Subcutaneous abdominal adipose tissue (tissue), 5 donors: ENCODE measurements at regions not wholly inside any gene's neighbourhood (a gene's known extent, or its start where the extent isn't known, plus 50 kb on each side); places are given as distances from the start of the nearest gene placed in this dataset.
"Not testable (repeated sequence)": the region's sequence is repeated elsewhere in the genome, so short reads cannot be mapped to it uniquely, and the experiment has no call there.

Source experiments
- H3K27ac ChIP-seq: one replicate; pipeline ENCODE4 v1.7.0; 2013; ENCODE audit warnings: low read depth, mild to moderate bottlenecking, inconsistent platforms, low read length, moderate library complexity
- H3K27me3 ChIP-seq, 5 donors: one replicate each; pipeline ENCODE4 v1.7.0; 2013; ENCODE audit warnings: low read length in 5 of 5, inconsistent platforms in 1 of 5; ENCODE audit not compliant: control insufficient read depth in 5 of 5, insufficient read depth in 4 of 5
- H3K36me3 ChIP-seq, 5 donors: one replicate each; pipeline ENCODE4 v1.7.0; 2013; ENCODE audit warnings: low read length in 5 of 5; ENCODE audit not compliant: control insufficient read depth in 5 of 5, insufficient read depth in 5 of 5
- H3K4me1 ChIP-seq, 5 donors: one replicate each; pipeline ENCODE4 v1.7.0; 2013; ENCODE audit warnings: low read length in 5 of 5, mild to moderate bottlenecking in 3 of 5, moderate library complexity in 1 of 5; ENCODE audit not compliant: control insufficient read depth in 5 of 5, insufficient read depth in 5 of 5
- H3K4me3 ChIP-seq, 5 donors: one replicate each; pipeline ENCODE4 v1.7.0; 2013; ENCODE audit warnings: low read length in 5 of 5, low read depth in 1 of 5
- H3K9ac ChIP-seq, 5 donors: one replicate each; pipeline ENCODE4 v1.7.0; 2013; ENCODE audit warnings: low read length in 5 of 5, mild to moderate bottlenecking in 4 of 5, moderate library complexity in 3 of 5
- H3K9me3 ChIP-seq, 5 donors: one replicate each; pipeline ENCODE4 v1.7.0; 2013; ENCODE audit warnings: low read length in 5 of 5; ENCODE audit not compliant: control insufficient read depth in 5 of 5
- donor health status: healthy.
- donor health status: healthy.
- donor health status: healthy.
- donor health status: healthy.
- donor health status: healthy.

DNA sequence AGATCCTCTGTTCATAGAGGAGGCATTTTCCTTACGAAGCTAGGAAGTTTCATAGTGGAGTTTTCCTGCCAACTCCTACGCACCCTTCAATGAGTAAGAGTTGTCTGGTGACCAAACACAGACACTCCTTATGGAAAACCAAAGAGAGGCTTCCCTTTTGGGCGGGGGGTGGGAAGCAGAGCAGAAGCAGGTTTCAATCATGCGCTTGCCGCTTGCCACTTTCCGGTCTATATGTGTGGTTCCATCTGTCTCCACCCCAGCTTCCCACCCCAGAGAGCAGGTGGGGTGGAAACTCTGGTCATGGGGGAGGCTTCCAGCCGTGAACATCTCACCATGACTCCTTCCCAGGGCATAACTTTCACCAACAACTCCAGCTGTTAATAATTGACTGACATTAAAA, 68.8 kb upstream of the GRB10 start:
- peaks cover 0 to 3% (median 0%) of the 10 kb centered on the region in 5 donors for H3K27me3 ChIP-seq
- no peaks in the 10 kb centered on the region for H3K4me1 ChIP-seq
- H3K9me3 ChIP-seq = no peaks in the 10 kb centered on the region
- H3K4me3 ChIP-seq = no peak overlapping the region
- no peak overlapping the region for H3K9ac ChIP-seq
- H3K36me3 ChIP-seq = no peaks in the 10 kb centered on the region
- H3K27ac ChIP-seq = no peak overlapping the region

DNA sequence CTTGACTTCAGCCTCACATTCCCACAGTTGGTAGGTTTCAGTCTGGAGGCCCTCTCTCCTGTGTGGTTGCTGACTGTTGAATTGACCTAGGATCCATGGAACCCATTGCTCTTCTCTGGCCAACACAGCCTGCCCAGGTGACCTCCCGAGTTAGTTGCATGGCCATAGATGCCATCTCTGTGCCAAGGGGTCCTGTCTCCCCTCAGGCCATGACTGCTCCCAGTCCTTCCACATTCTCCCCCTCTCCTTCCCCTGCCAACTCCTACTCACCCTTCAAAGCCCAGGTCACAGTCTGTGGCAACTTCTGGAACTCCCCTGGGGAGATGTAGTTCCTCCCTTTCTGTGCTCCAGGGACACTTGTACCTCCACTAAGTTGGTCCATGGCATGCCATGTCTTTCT, 67.3 kb upstream of the GRB10 start:
- H3K9ac ChIP-seq = no peak overlapping the region
- H3K36me3 ChIP-seq = no peaks in the 10 kb centered on the region
- peaks cover 0 to 3% (median 0%) of the 10 kb centered on the region in 5 donors for H3K27me3 ChIP-seq
- no peaks in the 10 kb centered on the region for H3K9me3 ChIP-seq
- no peaks in the 10 kb centered on the region for H3K4me1 ChIP-seq
- H3K4me3 ChIP-seq = no peak overlapping the region
- no peak overlapping the region for H3K27ac ChIP-seq

DNA sequence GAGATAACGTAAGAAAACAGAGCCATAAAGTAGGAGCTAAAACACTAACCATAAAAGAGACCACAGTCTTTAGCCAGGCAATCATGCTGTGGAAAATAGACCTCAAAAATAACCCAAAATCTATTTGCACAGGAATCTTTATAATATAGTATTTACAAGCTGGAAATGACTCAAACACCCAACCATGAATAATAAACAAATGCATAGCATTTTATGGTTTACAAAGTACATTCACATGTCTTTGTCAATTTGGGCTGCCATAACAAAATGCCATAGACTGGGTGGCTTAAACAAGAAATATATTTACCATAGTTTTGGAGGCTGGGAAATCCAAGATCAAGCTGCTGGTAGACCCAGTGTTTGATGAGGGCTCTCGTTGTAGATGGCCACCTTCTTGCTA, 65.5 kb upstream of the GRB10 start:
- Histone ChIP-seq H3K4me3 (no peak overlapping the region), H3K9ac (no peak overlapping the region)

DNA sequence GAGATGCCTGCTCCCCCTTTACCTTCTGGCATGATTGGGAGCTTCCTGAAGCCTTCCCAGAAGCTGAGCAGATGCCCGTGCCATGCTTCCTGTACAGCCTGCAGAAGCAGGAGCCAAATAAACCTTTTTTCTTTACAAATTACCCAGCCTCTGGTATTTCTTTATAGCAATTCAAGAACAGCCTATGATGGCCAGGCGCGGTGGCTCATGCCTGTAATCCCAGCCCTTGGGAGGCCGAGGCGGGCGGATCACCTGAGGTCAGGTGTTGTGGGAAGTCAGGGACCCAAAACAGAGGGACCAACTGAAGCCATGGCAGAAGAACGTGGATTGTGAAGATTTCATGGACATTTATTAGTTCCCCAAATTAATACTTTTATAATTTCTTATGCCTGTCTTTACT, 62.2 kb upstream of the GRB10 start:
- not testable (repeated sequence) for H3K27me3 ChIP-seq, H3K4me1 ChIP-seq, H3K9me3 ChIP-seq, H3K9ac ChIP-seq, H3K4me3 ChIP-seq, H3K36me3 ChIP-seq, H3K27ac ChIP-seq

More for the DNA sequence above, 65.5 kb upstream of the GRB10 start:
- no peaks in the 10 kb centered on the region for H3K4me1 ChIP-seq
- no peak overlapping the region for H3K27ac ChIP-seq
- H3K9me3 ChIP-seq = no peaks in the 10 kb centered on the region
- H3K36me3 ChIP-seq = no peaks in the 10 kb centered on the region
- H3K27me3 ChIP-seq = peaks cover 0 to 3% (median 0%) of the 10 kb centered on the region in 5 donors

DNA sequence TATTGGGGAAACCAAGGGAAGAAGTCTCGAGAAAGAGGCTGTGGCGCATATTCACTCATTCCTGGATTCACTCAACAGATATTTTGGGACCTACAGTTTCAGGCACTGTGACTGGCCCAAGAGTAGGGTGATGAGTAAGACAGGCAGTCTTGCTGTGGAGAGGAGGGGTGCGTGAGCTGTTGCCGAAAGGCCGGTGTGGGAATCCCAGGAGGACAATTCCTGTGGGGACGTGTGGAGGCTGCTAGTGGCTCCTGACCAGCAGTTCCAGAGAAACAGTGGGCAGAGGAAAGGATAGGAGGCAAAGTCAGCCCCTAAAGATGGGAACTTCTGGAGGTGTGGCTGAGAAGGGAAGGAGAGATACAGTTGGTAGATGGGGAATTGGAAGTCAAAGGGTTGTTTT, 59.3 kb upstream of the GRB10 start:
- no peaks in the 10 kb centered on the region for H3K9me3 ChIP-seq

DNA sequence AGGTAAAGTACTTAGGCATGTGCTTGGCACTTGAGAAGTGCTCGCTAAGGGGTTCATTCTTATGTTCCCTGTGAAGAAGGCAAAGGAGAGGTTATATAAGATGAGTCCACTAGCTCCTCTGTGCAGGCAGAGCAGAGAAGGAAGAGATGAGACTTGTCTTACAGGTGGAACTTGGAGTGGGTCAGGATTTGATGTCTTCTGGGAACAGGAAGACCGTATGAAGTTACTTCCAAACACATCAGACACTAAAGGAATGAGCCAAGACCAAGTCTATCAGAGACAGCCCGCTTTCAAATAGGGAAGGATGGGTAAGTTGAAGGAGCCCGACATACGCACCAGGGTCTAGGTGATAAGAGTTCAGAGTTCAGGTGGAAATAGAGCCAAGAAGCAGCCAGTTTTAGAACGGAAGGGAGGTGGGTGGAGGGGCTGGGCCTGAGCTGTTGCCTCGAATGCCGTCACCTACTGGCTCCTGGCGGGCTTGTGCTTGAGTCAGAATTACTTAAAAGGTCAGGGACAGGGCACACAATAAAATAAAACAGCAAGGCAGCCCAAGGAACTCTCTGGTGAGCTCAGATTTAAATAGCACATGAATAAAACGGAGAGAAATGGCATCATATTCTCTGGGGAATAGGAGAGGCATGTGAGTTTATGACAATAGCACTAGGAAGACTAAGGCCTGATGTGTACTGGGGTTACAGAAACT, 56.1 kb upstream of the GRB10 start:
- H3K27ac ChIP-seq = no peak overlapping the region

More for the DNA sequence above, 59.3 kb upstream of the GRB10 start:
- peaks cover 0 to 10% (median 0%) of the 10 kb centered on the region in 5 donors for H3K4me1 ChIP-seq
- H3K36me3 ChIP-seq = no peaks in the 10 kb centered on the region
- no peak overlapping the region for H3K4me3 ChIP-seq
- H3K27ac ChIP-seq = no peak overlapping the region
- H3K27me3 ChIP-seq = no peaks in the 10 kb centered on the region
- H3K9ac ChIP-seq = no peak overlapping the region

DNA sequence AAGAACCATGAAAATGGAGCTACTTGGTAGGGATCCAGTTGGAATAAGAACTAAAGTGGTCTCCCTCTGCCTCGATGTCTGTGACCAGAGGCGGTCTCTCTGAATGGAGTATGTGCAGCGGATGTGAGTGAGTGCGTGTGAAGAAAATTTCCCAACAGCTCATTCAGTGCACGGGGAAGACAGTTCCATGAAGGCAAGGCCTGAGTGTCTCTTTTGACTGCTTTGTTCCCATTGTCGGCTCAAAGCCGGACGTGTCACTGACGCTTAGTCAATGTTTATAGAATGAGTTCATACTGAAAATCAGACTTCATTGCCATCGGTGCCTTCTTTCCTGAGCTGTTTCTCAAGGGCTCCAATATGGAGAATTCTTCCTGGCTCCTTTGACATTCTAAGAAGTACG, 55.3 kb upstream of the GRB10 start:
- Histone ChIP-seq H3K27ac (no peak overlapping the region), H3K9me3 (no peaks in the 10 kb centered on the region), H3K9ac (no peak overlapping the region), H3K27me3 (peaks cover 0 to 2% (median 0%) of the 10 kb centered on the region in 5 donors), H3K4me1 (peaks cover 0 to 10% (median 0%) of the 10 kb centered on the region in 5 donors), H3K36me3 (no peaks in the 10 kb centered on the region), H3K4me3 (no peak overlapping the region)

More for the DNA sequence above, 56.1 kb upstream of the GRB10 start:
- H3K4me3 ChIP-seq = no peak overlapping the region
- peaks cover 0 to 10% (median 0%) of the 10 kb centered on the region in 5 donors for H3K4me1 ChIP-seq
- H3K9ac ChIP-seq = no peak overlapping the region
- no peaks in the 10 kb centered on the region for H3K36me3 ChIP-seq
- peaks cover 0 to 2% (median 0%) of the 10 kb centered on the region in 5 donors for H3K27me3 ChIP-seq
- no peaks in the 10 kb centered on the region for H3K9me3 ChIP-seq

DNA sequence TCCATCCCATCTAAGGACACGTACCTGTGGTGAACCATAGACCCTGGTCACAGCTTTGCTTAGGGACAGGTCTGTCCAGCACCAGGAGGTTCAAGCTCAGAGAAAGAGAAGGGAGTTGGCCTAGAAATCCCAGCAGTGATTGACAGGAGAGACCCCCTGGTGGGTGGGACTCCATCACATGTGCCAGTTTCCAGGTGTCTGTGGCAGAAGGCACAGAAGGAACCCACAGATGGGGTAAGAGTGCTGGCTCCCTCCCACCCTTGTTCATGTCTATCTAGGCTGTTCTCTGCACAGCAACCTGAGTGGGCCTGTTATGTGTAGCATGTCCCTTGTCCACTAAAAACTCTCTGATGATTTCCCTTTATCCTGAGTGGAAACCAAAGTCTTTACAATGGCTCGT, 54.0 kb upstream of the GRB10 start:
- Histone ChIP-seq H3K36me3 (no peaks in the 10 kb centered on the region), H3K4me1 (peaks cover 0 to 10% (median 0%) of the 10 kb centered on the region in 5 donors), H3K4me3 (no peak overlapping the region), H3K27ac (no peak overlapping the region), H3K9ac (no peak overlapping the region), H3K27me3 (peaks cover 0 to 2% (median 0%) of the 10 kb centered on the region in 5 donors), H3K9me3 (no peaks in the 10 kb centered on the region)

DNA sequence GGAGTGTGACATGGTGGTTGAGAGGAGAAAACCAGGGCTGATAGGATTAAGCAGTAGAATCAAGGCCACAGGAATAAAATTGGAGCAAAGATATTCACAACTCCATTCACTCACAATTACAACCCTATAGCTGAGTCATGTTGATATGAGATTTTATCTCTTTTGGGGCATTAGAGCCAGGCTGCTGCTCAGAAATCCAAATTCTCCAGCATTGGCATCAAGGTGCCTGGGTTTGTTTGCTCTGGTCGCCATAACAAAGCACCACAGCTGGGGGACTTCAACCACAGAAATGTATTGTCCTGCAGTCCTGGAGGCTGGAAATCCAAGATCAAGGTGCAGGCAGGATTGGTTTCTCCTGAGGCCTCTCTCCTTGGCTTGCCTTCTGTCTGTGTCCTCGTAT, 52.5 kb upstream of the GRB10 start:
- Histone ChIP-seq H3K4me1 (peaks cover 0 to 10% (median 0%) of the 10 kb centered on the region in 5 donors), H3K9me3 (no peaks in the 10 kb centered on the region), H3K9ac (no peak overlapping the region), H3K36me3 (no peaks in the 10 kb centered on the region), H3K4me3 (no peak overlapping the region), H3K27me3 (peaks cover 0 to 2% (median 0%) of the 10 kb centered on the region in 5 donors), H3K27ac (no peak overlapping the region)

DNA sequence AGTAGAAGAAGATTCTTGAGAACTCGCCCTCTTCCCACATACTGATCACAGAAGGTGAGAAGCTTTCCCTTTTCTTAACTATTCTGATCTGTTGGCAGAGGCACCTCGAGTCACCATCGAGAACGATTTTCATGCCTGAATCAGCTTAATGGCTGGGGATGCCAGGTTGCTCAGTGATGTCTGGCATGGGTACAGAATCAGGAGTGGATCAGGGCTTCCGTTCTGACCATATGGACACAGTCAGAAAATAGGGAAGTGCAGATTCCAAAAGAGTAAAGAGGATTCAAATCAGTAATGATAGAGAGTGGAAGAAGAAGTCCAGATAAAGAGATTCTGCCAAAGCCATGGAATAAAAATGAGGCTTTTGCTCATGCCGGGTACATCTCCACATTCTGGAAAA, 52.0 kb upstream of the GRB10 start:
- no peak overlapping the region for H3K27ac ChIP-seq
- no peak overlapping the region for H3K9ac ChIP-seq
- no peak overlapping the region for H3K4me3 ChIP-seq
- H3K27me3 ChIP-seq = peaks cover 0 to 2% (median 0%) of the 10 kb centered on the region in 5 donors
- H3K4me1 ChIP-seq = peaks cover 0 to 10% (median 0%) of the 10 kb centered on the region in 5 donors
- no peaks in the 10 kb centered on the region for H3K36me3 ChIP-seq
- H3K9me3 ChIP-seq = no peaks in the 10 kb centered on the region
